HCT116 (cell line): ENCODE measurements at regions not wholly inside any gene's neighbourhood (a gene's known extent, or its start where the extent isn't known, plus 50 kb on each side); places are given as distances from the start of the nearest gene placed in this dataset.

ENCODE experiments used
- ATAC-seq: fragments of 200-7000 bp; cut with Tn5 transposase; 2 replicates; pipeline ENCODE4 v1.9.1; 2020; ENCODE audit warnings: mild to moderate bottlenecking, moderate library complexity
- BruUV-seq: library from RNA; stranded (reverse); fragments of 400-500 nt; replicated peaks from 2 replicates; lab custom pipeline; 2021; lab: Mats Ljungman, UMichigan
- CTCF ChIA-PET: fragments of 300-600 bp; sonication (Branson Sonifier 250); formaldehyde crosslinking; loops from one replicate; lab custom pipeline; 2021; ENCODE audit warnings: antibody characterized with exemption; lab: Charles Lee
- POLR2A ChIA-PET: fragments of 300-600, 350-600 bp; sonication (Branson Sonifier 250); formaldehyde crosslinking; loops from one replicate; lab custom pipeline; 2021; ENCODE audit warnings: antibody characterized with exemption; lab: Charles Lee
- RAD21 ChIA-PET, 2 experiments: fragments of 300-600 bp; sonication (Branson Sonifier 250); formaldehyde crosslinking; loops; one replicate each; lab custom pipeline; 2023; ENCODE audit warnings: low total read pairs in 2 of 2; ENCODE audit not compliant: uncharacterized antibody in 2 of 2, unreplicated experiment in 2 of 2, low non-redundant PET in 1 of 2; lab: Charles Lee
- DNase-seq: peaks from one replicate; pipeline ENCODE4 v3.0.0-alpha.2; 2010; ENCODE audit warnings: low read depth, low spot score
- H2AFZ ChIP-seq: fragments of 200-600 bp; shearing (Covaris generic), sonication (generic); 2 replicates; pipeline ENCODE4 v1.6.1; 2017; ENCODE audit warnings: low read depth, mixed run types, mixed read lengths, antibody characterized with exemption, low read length; ENCODE audit not compliant: poor library complexity, severe bottlenecking
- H3K27ac ChIP-seq: 2 replicates; pipeline ENCODE4 v1.5.1; 2012; ENCODE audit warnings: low read depth, low read length
- H3K27me3 ChIP-seq: fragments of 200-600 bp; sonication (generic); 2 replicates; pipeline ENCODE4 v1.6.1; 2016; ENCODE audit warnings: mixed run types, low read length, mixed read lengths; ENCODE audit not compliant: insufficient read depth
- H3K36me3 ChIP-seq, 2 experiments: fragments of 200-500 bp in 1 of 2; fragments of 200-600 bp in 1 of 2; sonication (Bioruptor generic) in 1 of 2; sonication (generic) in 1 of 2; 2 replicates each; pipeline versions ENCODE4 v1.5.1 to v1.6.1; 2014 to 2016; ENCODE audit warnings: low read length in 2 of 2, inconsistent platforms in 1 of 2, mixed read lengths in 1 of 2, mixed run types in 1 of 2; ENCODE audit not compliant: insufficient read depth in 2 of 2, control insufficient read depth in 1 of 2
- H3K4me1 ChIP-seq, 2 experiments: fragments of 200-600 bp in 1 of 2; sonication (generic) in 1 of 2; 2 replicates each; pipeline versions ENCODE4 v1.5.1 to v1.6.1; 2012 to 2017; ENCODE audit warnings: low read length in 2 of 2, inconsistent platforms in 1 of 2, mild to moderate bottlenecking in 1 of 2, mixed read lengths in 1 of 2, mixed run types in 1 of 2, moderate library complexity in 1 of 2; ENCODE audit not compliant: insufficient read depth in 2 of 2, control insufficient read depth in 1 of 2
- H3K4me2 ChIP-seq: fragments of 200-600 bp; sonication (generic); 2 replicates; pipeline ENCODE4 v1.6.1; 2017; ENCODE audit warnings: mixed run types, low read length, mixed read lengths
- H3K4me3 ChIP-seq, 2 experiments: fragments of 200-600 bp in 1 of 2; sonication (generic) in 1 of 2; replicated peaks in 1 of 2; 2 replicates each; pipeline ENCODE4 v1.5.1; 2011 to 2016; ENCODE audit warnings: low read length in 2 of 2, control low read depth in 1 of 2, low read depth in 1 of 2, mild to moderate bottlenecking in 1 of 2, mixed read lengths in 1 of 2, mixed run types in 1 of 2
- H3K79me2 ChIP-seq: fragments of 200-600 bp; sonication (generic); 2 replicates; pipeline ENCODE4 v1.6.1; 2017; ENCODE audit warnings: mild to moderate bottlenecking, mixed run types, low read length, moderate library complexity, mixed read lengths; ENCODE audit not compliant: insufficient read depth
- H3K9ac ChIP-seq: fragments of 200-600 bp; sonication (generic); 2 replicates; pipeline ENCODE4 v1.6.1; 2016; ENCODE audit warnings: low read length, mixed read lengths
- H3K9me2 ChIP-seq: fragments of 200-600 bp; sonication (generic), shearing (Covaris generic); 2 replicates; pipeline ENCODE4 v1.6.1; 2017; ENCODE audit warnings: mixed run types, mild to moderate bottlenecking, moderate library complexity; ENCODE audit not compliant: insufficient read depth
- H3K9me3 ChIP-seq, 2 experiments: fragments of 200-500 bp in 1 of 2; fragments of 200-600 bp in 1 of 2; sonication (Bioruptor generic) in 1 of 2; sonication (generic) in 1 of 2; 2 replicates each; pipeline ENCODE4 v1.6.1; 2014 to 2017; ENCODE audit warnings: low read length in 2 of 2, mixed read lengths in 2 of 2, inconsistent platforms in 1 of 2, low read depth in 1 of 2, mild to moderate bottlenecking in 1 of 2, mixed run types in 1 of 2, moderate library complexity in 1 of 2; ENCODE audit not compliant: control insufficient read depth in 1 of 2, insufficient read depth in 1 of 2
- H4K20me1 ChIP-seq: fragments of 200-600 bp; sonication (generic), shearing (Covaris generic); 2 replicates; pipeline ENCODE4 v1.6.1; 2017; ENCODE audit warnings: mixed run types, mild to moderate bottlenecking, moderate library complexity; ENCODE audit not compliant: insufficient read depth
- CBX3 ChIP-seq: IDR thresholded peaks from 2 replicates; pipeline ENCODE4 v1.6.1; 2012; ENCODE audit warnings: low read depth
- CEBPB ChIP-seq: IDR thresholded peaks from 2 replicates; pipeline ENCODE4 v1.6.1; 2012; ENCODE audit warnings: low read depth
- EGR1 ChIP-seq: IDR thresholded peaks from 2 replicates; pipeline ENCODE4 v1.6.1; 2012; ENCODE audit warnings: low read depth
- EZH2 ChIP-seq: fragments of 200-600 bp; sonication (generic); IDR thresholded peaks from 2 replicates; pipeline ENCODE4 v1.6.1; 2017; ENCODE audit warnings: antibody characterized with exemption, mixed run types
- EZH2phosphoT487 ChIP-seq: fragments of 200-600 bp; IDR thresholded peaks from 2 replicates; pipeline ENCODE4 v1.6.1; 2018; ENCODE audit warnings: antibody characterized with exemption, borderline replicate concordance
- FOSL1 ChIP-seq: IDR thresholded peaks from 2 replicates; pipeline ENCODE4 v1.6.1; 2012; ENCODE audit warnings: low read depth
- POLR2AphosphoS5 ChIP-seq: IDR thresholded peaks from 2 replicates; pipeline ENCODE4 v1.6.1; 2011; ENCODE audit warnings: mild to moderate bottlenecking, low read depth, low read length, moderate library complexity
- RAD21 ChIP-seq: IDR thresholded peaks from 2 replicates; pipeline ENCODE4 v1.6.1; 2012; ENCODE audit warnings: low read depth, mild to moderate bottlenecking
- SP1 ChIP-seq: IDR thresholded peaks from 2 replicates; pipeline ENCODE4 v1.6.1; 2012; ENCODE audit warnings: low read depth
- YY1 ChIP-seq: IDR thresholded peaks from 2 replicates; pipeline ENCODE4 v1.6.1; 2011; ENCODE audit warnings: low read length, low read depth, moderate library complexity, mild to moderate bottlenecking; ENCODE audit not compliant: insufficient replicate concordance; ENCODE audit errors: extremely low read depth
- intact Hi-C: fragments of 100-400 bp; cut with micrococcal nuclease; formaldehyde crosslinking; loops from 2 replicates; pipeline ENCODE4 v1.10.0; 2022
- TF ChIP-seq, protein P1 (sequence below): IDR thresholded peaks from 2 replicates; pipeline ENCODE4 v1.6.1; 2012
- TF ChIP-seq, protein P2 (sequence below): IDR thresholded peaks from 2 replicates; pipeline ENCODE4 v1.6.1; 2012

DNA sequence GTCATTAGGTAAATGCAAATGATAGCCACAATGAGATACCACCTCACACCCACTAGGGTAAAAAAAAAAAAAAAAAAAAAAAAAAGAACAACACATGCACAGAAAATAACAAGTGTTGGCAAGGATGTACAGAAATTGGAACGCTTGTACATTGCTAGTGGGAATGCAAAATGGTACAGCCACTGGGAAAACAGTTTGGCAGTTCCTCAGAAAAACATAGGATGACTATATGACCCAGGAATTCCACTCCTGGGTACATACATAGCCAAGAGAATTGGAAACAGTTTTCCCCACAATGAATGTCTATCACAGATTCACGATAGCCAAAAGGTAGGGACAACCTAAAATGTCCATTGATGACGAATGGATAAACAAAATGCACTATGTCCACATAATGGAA lies 161.3 kb upstream of the MAMLD1 start:
- intact Hi-C loops = loop anchor here (10.0 kb wide), 2 partner anchors 237 to 293 kb away; no protein-coding TSS in a partner anchor
- no peak overlapping the region for H2AFZ ChIP-seq
- H3K9me2 ChIP-seq = no peaks in the 10 kb centered on the region
- H3K9me3 ChIP-seq = no peaks in the 10 kb centered on the region
- H3K4me1 ChIP-seq = peaks cover 7 to 17% of the 10 kb centered on the region in 2 experiments
- no peaks in the 10 kb centered on the region for H3K79me2 ChIP-seq
- no peaks in the 10 kb centered on the region for H3K36me3 ChIP-seq
- H4K20me1 ChIP-seq = no peaks in the 10 kb centered on the region
- H3K4me2 ChIP-seq = no peak overlapping the region
- RAD21 ChIA-PET = no interaction called here
- H3K9ac ChIP-seq = no peak overlapping the region
- TF ChIP-seq, protein P1, sequence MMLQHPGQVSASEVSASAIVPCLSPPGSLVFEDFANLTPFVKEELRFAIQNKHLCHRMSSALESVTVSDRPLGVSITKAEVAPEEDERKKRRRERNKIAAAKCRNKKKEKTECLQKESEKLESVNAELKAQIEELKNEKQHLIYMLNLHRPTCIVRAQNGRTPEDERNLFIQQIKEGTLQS = no peak
- TF ChIP-seq FOSL1 (no peak), CBX3 (no peak), YY1 (no peak), EZH2phosphoT487 (no peak), EZH2 (no peak), CEBPB (no peak), POLR2AphosphoS5 (no peak), RAD21 (no peak), EGR1 (no peak), SP1 (no peak)
- TF ChIP-seq, protein P2, sequence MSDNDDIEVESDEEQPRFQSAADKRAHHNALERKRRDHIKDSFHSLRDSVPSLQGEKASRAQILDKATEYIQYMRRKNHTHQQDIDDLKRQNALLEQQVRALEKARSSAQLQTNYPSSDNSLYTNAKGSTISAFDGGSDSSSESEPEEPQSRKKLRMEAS = no peak
- POLR2A ChIA-PET = no interaction called here
- CTCF ChIA-PET = no interaction called here
- H3K27me3 ChIP-seq = no peaks in the 10 kb centered on the region
- no peak overlapping the region for H3K27ac ChIP-seq
- ATAC-seq (no peak), DNase-seq (no peak)
- no peak overlapping the region for H3K4me3 ChIP-seq
- no TSS peak for BruUV-seq
